Gastrocnemius medialis (tissue), 4 donors: ENCODE measurements at regions not wholly inside any gene's neighbourhood (a gene's known extent, or its start where the extent isn't known, plus 50 kb on each side); places are given as distances from the start of the nearest gene placed in this dataset.

Source experiments
- CTCF ChIP-seq, 5 experiments: fragments of 450-650 bp in 3 of 5; fragments of 200-600 bp in 2 of 5; sonication (generic) in 2 of 5; IDR thresholded peaks in 4 of 5; conservative IDR thresholded peaks in 1 of 5; 1 replicate in 4 of 5; 2 replicates in 1 of 5; pipeline ENCODE4 v1.5.1; 2016 to 2019; ENCODE audit warnings: antibody characterized with exemption in 5 of 5, mild to moderate bottlenecking in 3 of 5, moderate library complexity in 3 of 5
- POLR2A ChIP-seq, 2 donors: fragments of 450-650 bp; IDR thresholded peaks; one replicate each; pipeline ENCODE4 v1.6.1; 2017; ENCODE audit warnings: antibody characterized with exemption in 2 of 2, mild to moderate bottlenecking in 2 of 2, moderate library complexity in 2 of 2

GRCh38 chr9:26537211-26537610, 355.4 kb downstream of the CAAP1 start:
- no peak for TF ChIP-seq CTCF (IDR thresholded peaks at IDR 0.05 in 4 of 5, conservative IDR thresholded peaks at IDR 0.05 in 1 of 5)
- TF ChIP-seq POLR2A (IDR thresholded peaks at IDR 0.05), result no peak
